ENCODE measurements at regions not wholly inside any gene's neighbourhood (a gene's known extent, or its start where the extent isn't known, plus 50 kb on each side); places are given as distances from the start of the nearest gene placed in this dataset.

GRCh38 chr3:168570404-168571155 lies 474.9 kb upstream of the GOLIM4 start:
- DNase-seq: no peak

DNA sequence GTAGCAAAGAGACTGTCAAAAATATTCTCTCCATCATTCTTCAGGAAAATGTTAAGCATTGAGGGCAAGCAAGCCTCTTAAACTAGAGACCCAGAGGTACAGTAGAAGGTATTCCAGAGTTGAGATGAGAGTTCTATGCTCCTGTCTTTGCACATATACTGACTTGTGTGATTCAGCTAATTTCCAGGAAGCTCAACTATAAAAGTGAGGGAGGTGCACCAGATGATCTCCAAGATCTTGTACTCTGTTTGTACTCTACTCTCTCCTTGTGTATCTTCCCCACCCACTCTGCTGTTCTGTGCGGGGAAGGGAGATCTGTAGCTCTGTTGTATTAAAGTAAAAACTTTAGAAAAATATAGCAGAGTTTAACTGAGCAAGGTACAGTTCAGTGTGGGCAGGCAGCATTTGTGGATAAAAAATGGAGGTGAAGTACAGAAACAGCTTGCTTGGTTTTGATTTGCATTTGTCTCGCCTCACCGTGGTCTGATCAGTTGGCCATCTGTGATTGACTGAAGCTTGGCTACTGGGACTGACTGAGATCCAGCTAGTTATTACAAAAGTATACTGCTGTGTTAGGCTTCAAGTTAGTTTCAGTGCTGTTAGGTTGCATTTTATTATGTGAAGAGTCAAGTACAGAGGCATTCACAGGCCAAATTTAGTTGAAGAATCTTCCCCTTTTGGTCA lies 463.1 kb upstream of the GOLIM4 start:
- DNase-seq: no peak

DNA sequence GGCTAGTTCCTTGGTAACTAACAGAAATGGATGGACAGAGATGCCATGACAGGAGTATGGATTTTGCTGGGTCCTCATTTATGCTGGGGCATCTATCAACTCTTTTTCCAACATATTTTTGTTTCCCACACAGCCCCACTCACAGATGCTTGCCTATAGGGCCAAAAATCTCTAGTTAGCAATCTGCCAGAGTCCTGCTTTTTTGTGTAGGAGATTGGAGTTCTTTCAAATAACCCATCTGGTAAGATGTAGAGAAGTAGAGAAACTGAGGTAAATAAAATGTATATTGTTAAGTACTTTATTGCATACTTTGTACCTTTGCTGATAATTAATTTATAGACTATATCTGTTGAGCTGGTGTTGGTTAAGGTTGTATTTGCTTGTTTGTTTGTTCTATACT lies 456.5 kb upstream of the GOLIM4 start:
- no peak for DNase-seq

GRCh38 chr3:168548719-168549118 lies 453.0 kb upstream of the GOLIM4 start:
- DNase-seq: no peak

DNA sequence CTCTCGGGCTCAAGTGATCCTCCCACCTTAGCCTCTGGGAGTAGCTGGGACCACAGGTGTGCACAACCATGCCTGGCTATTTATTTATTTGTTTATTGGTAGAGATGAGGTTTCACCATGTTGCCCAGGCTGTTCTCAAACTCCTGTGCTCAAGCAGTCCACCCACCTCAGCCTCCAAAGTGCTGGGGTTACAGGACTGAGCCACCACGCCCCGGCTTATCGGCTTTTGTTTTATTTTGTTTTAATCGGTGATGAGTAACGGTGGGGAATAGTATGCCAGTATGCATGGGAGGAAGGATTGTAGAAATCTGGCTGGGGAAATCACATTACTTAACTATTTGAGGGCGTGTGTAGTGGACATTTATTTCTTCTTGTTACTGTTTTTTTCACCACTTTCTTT lies 451.0 kb upstream of the GOLIM4 start:
- DNase-seq: no peak

GRCh38 chr3:168545591-168545990 lies 449.9 kb upstream of the GOLIM4 start:
- no peak for DNase-seq

DNA sequence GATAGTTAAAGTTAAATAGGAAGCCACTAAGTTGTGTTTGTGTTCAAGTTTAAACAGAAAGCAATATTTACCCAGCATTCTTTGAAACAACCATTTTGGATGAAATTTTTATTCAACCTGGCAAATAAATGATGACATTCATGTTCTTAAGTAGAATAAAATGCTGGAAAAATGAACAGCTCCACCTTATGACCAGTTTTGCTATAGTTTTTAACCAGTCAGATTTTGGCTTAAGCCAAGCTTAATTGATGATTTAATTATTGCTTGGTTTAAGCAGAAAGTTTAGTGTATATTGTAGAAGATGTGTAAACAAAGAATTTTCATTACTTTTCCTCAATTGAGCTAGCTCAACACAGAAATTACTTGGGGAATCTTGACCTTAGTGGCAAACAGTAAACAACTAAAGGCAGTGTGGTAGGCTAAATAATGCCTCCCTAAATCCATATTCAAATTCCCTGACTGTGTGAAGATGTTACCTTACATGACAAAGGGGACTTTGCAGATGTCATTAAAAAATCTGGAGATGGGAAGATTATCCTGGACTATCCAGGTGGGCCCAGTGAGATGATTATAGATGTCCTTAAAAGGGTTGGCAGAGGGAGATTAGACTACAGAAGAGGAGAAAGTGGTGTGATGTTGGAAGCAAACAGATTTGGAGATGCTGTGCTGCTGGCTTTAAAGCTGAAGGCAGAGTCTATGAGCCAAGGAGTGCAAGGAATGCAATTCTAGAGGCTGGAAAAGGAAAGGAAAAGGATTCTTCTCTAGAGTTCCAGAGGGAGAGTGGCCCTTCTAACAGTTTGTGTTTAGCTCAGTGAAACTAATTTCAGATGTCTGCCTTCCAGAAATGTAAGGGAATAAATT lies 448.6 kb upstream of the GOLIM4 start:
- no peak for DNase-seq

- no peak for DNase-seq
Measured at GRCh38 chr3:168540726-168541125, 445.0 kb upstream of the GOLIM4 start.

DNA sequence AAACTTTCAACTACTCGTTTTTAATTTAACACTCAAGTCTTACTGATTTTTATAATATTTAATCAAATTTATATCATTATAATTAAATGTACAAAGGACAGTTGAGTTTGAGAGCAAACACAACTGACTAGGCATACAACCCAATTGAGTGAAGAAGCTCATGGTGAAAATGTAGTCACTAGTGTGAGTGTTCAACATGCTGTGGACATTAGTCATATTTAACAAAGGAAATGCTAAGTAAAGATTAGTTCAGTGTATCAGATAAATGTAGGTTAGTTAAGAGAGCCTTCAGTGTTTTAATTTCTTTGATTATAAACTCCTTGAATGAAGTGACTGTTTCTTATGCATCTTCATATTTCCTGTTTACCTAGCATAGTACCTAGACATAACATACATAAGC lies 444.2 kb upstream of the GOLIM4 start:
- DNase-seq: no peak

DNA sequence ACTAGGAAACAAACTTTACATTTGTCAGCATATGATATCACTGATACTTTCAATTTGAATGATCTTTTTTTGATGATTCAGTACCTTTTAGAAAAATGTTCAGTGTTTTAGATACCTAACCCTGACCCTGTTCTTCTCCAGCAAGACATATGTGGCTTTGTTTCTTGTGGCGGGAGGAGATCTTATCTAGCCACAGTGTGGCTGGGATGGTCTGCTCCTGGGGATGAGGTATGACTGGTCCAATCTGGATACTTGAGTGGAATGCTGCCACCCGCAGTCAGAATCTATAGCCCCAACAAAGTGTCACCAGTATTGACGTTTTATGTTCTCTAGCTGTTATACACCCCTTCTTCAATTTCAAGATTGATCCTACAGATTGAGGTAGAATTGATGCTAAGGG lies 439.0 kb upstream of the GOLIM4 start:
- DNase-seq: no peak

DNA sequence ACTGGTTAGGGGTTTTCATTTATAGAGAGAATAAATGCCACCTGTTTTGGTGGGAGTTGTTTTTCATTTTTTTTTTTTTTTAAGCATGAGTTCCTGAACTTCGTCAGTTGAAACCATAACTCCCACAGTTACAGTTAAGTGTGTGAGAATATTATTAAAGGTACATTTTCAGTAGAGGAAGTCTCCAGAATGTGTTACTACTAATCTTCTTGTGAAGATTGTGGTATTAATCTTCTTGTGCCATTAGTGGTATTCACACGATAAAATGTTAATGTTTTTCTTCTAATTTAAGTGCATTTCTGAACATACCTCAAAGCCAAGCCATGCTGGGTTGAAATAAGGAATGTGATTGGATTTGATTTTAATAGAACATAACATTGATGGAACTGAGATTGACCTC lies 437.9 kb upstream of the GOLIM4 start:
- no peak for DNase-seq

DNA sequence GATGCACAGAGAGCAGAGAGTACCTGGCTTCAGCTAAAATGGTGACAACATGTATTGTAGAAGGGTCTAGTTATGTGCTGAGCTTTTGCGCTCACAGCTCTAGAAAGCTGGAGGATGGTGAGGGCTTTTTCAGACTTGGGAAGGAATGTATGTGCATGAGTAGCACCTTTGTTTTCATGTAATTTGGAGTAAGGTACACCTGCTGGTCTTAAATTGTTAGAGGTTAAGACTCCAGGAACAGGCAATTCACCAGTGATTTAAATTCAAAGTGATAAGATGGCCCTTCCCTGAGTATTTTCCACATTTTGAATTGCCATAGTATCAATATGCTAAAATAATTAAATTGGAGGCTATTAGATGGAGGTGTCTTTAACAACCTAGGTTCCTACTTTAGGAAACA lies 436.4 kb upstream of the GOLIM4 start:
- DNase-seq: no peak

DNA sequence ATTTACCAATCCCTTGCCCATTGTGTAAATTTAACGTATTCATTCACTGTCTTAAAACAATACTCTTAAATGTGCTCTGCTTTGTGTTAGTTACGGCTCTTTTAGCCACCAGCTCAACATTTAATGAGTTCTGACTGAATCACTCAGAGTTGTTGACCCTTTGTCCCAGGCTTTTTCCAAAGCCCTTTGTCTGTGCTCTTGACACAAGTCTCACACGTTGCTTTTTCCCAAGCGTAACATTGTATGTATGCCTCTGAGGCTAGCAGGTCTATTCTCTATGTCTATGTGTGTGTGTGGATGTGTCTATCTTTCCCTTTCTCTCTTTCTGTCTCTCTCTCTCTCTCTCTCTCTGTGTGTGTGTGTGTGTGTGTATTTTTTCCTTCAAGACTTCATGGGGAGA lies 435.4 kb upstream of the GOLIM4 start:
- no peak for DNase-seq

- DNase-seq: no peak
Measured at GRCh38 chr3:168524129-168524528, 428.4 kb upstream of the GOLIM4 start.

- no peak for DNase-seq
Measured at GRCh38 chr3:168517249-168518071, 421.7 kb upstream of the GOLIM4 start.

DNA sequence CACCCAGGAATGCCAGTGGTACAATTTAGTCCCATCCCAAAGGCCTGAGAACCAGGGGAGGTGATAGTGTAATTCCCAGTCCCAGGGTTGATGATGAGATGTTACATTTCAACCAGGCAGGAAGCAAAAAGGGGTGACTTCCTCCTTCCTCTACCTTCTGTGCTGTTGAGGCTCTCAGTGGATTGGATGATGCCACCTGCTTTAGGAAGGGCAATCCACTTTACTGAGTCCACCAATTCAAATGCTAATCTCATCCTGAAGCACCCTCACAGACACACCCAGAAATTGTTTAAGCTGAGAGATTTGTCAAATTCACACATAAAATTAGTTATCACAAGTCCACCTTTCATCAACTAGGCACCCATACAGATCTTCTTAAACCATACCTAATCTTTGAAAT lies 418.5 kb upstream of the GOLIM4 start:
- no peak for DNase-seq

- DNase-seq: no peak
Measured at GRCh38 chr3:168512802-168513201, 417.1 kb upstream of the GOLIM4 start.

- peak; percentile 6 for DNase-seq
Measured at GRCh38 chr3:168511428-168512014, 415.8 kb upstream of the GOLIM4 start.

DNA sequence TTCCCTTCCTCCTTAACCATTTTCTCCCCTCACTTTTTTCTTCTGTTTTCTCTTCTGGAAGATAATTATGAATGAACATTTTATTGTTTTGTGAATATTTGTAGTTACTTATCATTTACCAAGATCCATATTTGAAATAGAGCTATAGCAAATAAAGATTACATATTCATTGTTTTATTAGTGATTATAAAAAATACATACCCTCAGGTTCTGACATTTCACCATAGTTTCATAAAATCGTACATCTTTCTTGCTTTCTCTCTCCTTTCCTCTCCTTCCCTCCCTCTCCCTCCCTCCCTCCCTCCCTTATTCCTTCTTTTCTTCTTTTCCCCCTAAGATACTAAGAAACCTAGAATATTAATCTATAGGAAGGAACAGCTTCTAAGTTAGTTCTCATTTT lies 410.9 kb upstream of the GOLIM4 start:
- DNase-seq: no peak

DNA sequence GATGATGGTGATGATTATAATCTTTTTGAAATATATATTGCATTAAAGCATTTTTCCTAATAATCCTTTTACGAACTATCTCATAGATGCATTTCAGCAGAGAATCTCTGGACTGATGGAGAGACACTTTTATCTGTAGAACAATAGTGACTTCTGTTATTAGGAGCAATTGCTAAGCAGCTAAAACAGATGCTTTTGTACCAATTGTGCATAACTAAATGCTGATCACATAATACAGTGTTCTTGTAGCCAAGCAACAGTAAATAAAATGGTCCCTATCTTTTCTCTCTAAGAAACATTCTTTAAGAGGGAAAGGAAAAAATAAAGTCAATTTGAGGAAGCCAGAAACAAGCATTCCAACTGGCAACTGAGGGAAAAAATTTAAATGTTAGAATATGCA lies 405.8 kb upstream of the GOLIM4 start:
- DNase-seq: no peak

GRCh38 chr3:168498194-168498593 lies 402.5 kb upstream of the GOLIM4 start:
- no peak for DNase-seq

- DNase-seq: no peak
Measured at GRCh38 chr3:168497741-168498140, 402.0 kb upstream of the GOLIM4 start.

GRCh38 chr3:168497183-168497582 lies 401.5 kb upstream of the GOLIM4 start:
- no peak for DNase-seq
